Stomach (tissue), 4 donors: ENCODE measurements at regions not wholly inside any gene's neighbourhood (a gene's known extent, or its start where the extent isn't known, plus 50 kb on each side); places are given as distances from the start of the nearest gene placed in this dataset.

Experiments
- POLR2A ChIP-seq, 4 donors: fragments of 450-650 bp; IDR thresholded peaks; one replicate each; pipeline ENCODE4 v1.6.1; 2016; ENCODE audit warnings: antibody characterized with exemption in 4 of 4, control low read depth in 2 of 4, mild to moderate bottlenecking in 1 of 4, moderate library complexity in 1 of 4
- POLR2AphosphoS5 ChIP-seq, 3 donors: sonication (generic); formaldehyde crosslinking; IDR thresholded peaks; one replicate each; pipeline ENCODE4 v1.6.1; 2016; ENCODE audit warnings: antibody characterized with exemption in 3 of 3
- TF ChIP-seq, protein P1 (sequence below), 7 experiments: fragments of 450-650 bp in 4 of 7; fragments of 200-600 bp in 3 of 7; sonication (generic) in 3 of 7; IDR thresholded peaks; one replicate each; pipeline ENCODE4 v1.5.1; 2016 to 2019; ENCODE audit warnings: antibody characterized with exemption in 7 of 7, control low read depth in 2 of 7, mild to moderate bottlenecking in 1 of 7

DNA sequence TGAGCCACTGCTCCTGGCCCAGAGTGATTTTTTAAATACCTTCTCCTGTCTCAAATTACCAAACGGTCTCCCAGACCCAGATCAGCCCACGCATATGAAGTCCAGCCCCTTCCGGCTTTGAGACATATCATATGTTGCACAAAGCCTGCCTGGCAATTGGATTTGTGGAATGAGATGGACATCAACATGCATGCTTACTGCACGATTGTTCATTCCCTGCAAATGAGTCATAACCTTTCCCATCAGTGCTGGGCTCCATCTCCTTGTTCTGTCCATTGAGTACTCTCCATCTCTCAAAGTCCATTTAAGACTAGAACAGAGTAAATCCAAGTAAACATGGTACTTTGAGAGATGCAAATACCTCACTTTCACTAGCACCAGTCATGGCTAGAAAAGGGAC, 612.2 kb upstream of the USP24 start:
- TF ChIP-seq POLR2A (IDR thresholded peaks at IDR 0.05): no peak
- TF ChIP-seq, protein P1, sequence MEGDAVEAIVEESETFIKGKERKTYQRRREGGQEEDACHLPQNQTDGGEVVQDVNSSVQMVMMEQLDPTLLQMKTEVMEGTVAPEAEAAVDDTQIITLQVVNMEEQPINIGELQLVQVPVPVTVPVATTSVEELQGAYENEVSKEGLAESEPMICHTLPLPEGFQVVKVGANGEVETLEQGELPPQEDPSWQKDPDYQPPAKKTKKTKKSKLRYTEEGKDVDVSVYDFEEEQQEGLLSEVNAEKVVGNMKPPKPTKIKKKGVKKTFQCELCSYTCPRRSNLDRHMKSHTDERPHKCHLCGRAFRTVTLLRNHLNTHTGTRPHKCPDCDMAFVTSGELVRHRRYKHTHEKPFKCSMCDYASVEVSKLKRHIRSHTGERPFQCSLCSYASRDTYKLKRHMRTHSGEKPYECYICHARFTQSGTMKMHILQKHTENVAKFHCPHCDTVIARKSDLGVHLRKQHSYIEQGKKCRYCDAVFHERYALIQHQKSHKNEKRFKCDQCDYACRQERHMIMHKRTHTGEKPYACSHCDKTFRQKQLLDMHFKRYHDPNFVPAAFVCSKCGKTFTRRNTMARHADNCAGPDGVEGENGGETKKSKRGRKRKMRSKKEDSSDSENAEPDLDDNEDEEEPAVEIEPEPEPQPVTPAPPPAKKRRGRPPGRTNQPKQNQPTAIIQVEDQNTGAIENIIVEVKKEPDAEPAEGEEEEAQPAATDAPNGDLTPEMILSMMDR (IDR thresholded peaks at IDR 0.05): no peak
- peak in 2 of 3 donors; percentile 19 to 87 for TF ChIP-seq POLR2AphosphoS5 (IDR thresholded peaks at IDR 0.05)
